Kidney glomerular epithelial cell (primary cell): ENCODE measurements at regions not wholly inside any gene's neighbourhood (a gene's known extent, or its start where the extent isn't known, plus 50 kb on each side); places are given as distances from the start of the nearest gene placed in this dataset.
"Not testable (repeated sequence)": the region's sequence is repeated elsewhere in the genome, so short reads cannot be mapped to it uniquely, and the experiment has no call there.

ENCODE experiments used
- DNase-seq: peaks from one replicate; lab custom pipeline; 2025; lab: John Stamatoyannopoulos, UW

- DNase-seq = no peak
Observed at GRCh38 chr6:19547507-19547906, 289.7 kb upstream of the ID4 start.

DNA sequence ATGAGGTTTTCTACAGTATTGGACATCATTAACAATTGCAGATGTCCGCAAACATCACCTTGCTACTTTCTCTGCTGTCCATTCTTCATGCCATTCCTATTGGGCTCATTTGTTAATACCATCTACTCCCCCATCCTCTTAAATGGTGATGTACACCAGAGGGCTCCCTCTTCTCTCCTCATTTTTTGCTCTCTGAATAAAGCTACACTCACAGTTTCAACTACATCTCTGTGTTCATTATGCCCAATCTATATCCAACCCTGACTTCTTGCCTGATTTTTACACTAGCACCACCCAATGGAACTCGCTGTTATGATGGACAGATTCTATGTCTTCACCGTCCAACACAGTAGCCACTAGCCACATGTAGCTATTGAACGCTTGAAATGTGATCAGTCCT, 288.1 kb upstream of the ID4 start:
- no peak for DNase-seq

GRCh38 chr6:19550380-19550779, 286.8 kb upstream of the ID4 start:
- no peak for DNase-seq

GRCh38 chr6:19551611-19552010, 285.6 kb upstream of the ID4 start:
- peak; percentile 24 for DNase-seq

GRCh38 chr6:19552076-19552475, 285.1 kb upstream of the ID4 start:
- DNase-seq = no peak

DNA sequence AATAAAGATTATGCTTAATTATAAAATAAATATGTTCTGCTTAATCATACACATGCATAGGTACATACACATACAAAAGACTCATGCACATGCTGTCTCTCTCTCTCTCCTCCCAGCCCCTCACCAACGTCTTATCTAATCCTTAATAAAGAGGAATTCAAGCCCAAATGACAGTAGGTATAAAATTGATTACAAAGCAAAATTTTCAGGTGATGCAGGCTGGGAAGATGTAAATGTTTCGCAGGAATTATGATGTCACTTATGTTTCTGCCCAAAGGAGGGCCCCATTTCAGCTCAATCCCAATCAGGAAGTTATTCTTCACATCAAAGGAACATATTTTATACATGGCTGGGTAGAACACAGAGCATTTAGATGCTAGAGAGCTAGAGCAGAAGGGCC, 284.6 kb upstream of the ID4 start:
- DNase-seq = no peak

GRCh38 chr6:19554356-19555225, 282.6 kb upstream of the ID4 start:
- no peak for DNase-seq

DNA sequence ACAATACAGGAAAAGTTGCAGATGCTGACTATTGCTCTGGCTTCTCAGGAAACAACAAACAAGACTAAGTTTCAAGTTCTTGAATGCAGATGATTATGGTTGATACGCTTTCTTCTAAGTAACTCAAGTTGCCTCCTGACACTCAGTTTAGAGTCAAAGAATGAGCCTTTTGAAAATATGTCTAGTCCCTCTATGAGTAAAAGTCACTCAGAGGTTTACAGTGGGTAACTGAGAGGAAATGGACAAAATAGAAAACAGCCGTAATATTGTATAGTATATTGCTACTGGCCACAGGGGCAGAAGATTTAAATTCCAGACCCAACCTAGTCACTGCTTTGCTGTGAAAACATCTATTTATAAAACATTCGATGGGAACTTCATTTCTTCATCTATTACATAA, 280.0 kb upstream of the ID4 start:
- DNase-seq = no peak

DNA sequence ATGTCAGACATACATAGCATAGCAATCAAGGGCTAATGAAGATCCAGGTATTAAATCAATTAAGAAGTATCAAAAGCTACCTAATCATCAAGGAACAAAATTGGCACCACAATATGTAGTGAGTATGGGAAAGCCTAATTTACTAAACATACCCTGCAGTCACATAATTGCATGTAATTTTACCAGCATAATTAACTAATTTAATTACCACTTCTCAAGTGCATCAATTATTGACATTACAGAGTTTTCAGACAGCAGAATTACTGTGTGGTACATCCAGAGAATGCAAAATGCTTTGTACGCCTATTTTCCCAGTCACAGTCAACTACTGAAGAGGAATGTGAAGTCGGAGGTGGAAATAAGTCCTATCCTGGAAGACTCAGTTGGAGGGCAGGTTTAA, 279.0 kb upstream of the ID4 start:
- peak; percentile 15 for DNase-seq

DNA sequence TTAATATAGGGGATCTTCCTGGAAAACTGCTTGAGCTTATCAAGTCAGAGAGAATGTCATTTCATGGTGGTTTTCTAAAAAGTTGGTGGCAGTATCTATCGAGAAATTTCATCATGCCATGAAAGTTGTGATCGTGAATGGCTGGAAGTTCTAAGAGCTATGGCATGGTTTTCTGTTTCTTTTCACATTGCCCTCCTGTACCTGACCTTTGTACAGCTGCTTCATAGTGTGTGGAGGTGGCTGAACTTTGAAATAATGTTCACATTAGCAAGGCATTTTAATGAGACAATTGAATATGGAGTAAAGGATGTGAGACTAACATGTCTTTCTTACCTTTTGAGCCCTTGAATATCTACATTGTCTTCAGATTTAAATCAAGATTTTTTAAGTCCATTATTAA, 278.2 kb upstream of the ID4 start:
- no peak for DNase-seq

- DNase-seq = no peak
Observed at GRCh38 chr6:19562468-19562867, 274.7 kb upstream of the ID4 start.

GRCh38 chr6:19569563-19569962, 267.6 kb upstream of the ID4 start:
- DNase-seq = no peak

DNA sequence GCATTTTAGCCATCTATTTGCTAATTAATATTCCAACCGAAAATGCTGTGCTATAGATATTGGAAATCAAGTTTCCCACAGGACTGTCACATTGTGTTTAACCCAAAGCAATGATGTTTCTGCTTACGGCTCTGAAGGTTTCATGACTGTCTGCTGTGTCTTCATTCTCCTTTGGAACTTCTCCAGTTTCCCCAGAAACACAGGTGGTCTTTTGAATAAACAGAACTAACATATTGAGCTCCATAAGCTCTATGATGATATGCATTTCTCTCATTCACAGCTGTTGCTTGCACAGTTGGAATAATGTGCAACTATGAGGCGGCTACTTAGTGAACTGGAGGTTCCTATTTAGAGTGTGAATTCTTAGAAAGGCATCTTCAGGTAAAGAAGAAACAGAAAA, 266.0 kb upstream of the ID4 start:
- DNase-seq = no peak

- no peak for DNase-seq
Observed at GRCh38 chr6:19578481-19578880, 258.7 kb upstream of the ID4 start.

GRCh38 chr6:19584207-19584606, 253.0 kb upstream of the ID4 start:
- not testable (repeated sequence) for DNase-seq

GRCh38 chr6:19587238-19587942, 249.8 kb upstream of the ID4 start:
- no peak for DNase-seq

- DNase-seq = no peak
Observed at GRCh38 chr6:19590501-19591131, 246.6 kb upstream of the ID4 start.

DNA sequence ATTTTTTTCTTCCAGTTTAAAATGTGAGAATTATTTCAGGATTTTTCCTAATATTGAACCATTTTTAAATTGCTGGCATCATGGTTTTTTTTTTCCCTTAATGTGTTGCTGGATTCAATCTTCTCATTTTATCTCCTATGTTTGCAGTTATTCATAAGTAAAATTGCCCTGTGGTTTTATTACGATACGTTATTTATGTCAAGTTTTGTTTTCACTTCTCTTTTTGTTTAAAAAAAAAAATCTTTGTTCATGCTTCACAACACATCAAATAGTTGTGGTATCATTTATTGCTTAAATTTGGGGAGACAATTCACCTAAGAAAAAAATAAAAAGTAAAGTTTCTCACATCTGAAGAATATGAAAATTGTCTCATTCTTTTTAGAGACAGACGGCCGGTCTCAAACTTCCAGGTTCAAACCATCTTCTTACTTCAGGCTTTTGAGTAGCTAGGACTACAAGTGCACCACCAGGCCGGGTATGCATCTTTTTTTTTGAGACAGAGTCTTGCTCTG, 239.3 kb upstream of the ID4 start:
- DNase-seq = no peak

DNA sequence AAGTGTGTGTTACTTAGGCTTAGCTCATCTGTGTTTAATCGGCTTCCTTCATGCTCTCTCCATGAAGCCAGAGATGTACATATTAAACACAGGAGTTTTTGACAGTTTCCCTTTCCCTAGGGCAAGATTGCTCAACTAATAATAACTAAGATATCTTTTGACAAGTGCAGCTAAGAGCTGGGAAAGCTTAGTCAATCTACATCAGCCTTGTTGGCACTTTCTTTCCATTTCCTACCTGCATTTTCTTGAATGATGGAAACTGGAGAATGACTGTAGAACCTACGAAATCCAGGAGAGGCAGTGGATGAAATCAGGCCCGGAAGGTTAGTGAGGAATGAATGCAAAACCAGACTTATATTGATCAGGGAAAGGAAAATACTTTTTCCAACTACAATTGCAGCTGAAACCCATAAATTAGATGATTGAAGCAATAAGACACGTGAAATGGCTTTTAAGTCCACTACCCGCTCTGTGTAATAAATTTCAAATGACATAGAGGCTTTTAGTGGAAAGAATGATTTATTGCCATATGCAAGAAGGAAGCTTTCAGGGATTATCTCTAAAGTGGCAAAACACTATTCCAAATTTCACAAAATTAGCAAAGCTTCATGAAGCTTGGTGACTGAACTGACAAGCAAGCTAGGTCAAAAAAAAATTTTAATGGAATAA, 237.2 kb upstream of the ID4 start:
- no peak for DNase-seq

GRCh38 chr6:19602434-19603013, 234.6 kb upstream of the ID4 start:
- DNase-seq = no peak

GRCh38 chr6:19603721-19604120, 233.4 kb upstream of the ID4 start:
- DNase-seq = no peak

DNA sequence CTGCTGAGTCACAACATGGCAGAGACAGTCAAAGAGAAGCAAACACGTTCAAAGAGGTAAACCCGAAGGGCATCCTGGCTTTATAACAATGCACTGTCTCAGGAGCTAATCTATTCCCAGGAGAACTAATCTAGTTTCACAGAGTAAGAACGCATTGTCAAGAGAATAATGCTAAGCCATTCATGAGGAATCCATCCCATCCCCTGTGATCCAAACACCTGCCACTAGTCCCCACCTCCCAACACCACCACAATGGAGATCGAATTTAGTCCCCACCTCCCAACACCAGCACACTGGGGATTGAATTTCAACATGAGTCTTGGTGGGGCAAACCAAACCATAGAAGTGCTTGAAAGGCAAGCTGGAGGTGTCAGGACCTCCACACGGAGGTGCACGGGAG, 231.5 kb upstream of the ID4 start:
- no peak for DNase-seq
